OCI-LY7 (cell line): ENCODE measurements at regions not wholly inside any gene's neighbourhood (a gene's known extent, or its start where the extent isn't known, plus 50 kb on each side); places are given as distances from the start of the nearest gene placed in this dataset.

ENCODE experiments used
- BruUV-seq: library from RNA; stranded (reverse); fragments of 400-500 nt; replicated peaks from 2 replicates; lab custom pipeline; 2021; lab: Mats Ljungman, UMichigan
- CTCF ChIA-PET: fragments of 300-600 bp; sonication (Branson Sonifier 250); formaldehyde crosslinking; loops from one replicate; lab custom pipeline; 2022; ENCODE audit warnings: antibody characterized with exemption; ENCODE audit not compliant: unreplicated experiment; lab: Charles Lee
- POLR2A ChIA-PET: fragments of 300-600 bp; sonication (Branson Sonifier 250); formaldehyde crosslinking; loops from one replicate; lab custom pipeline; 2022; ENCODE audit warnings: antibody characterized with exemption; lab: Charles Lee
- DNase-seq: peaks from one replicate; pipeline ENCODE4 v3.0.0-alpha.2; 2015; ENCODE audit warnings: low spot score
- H2AFZ ChIP-seq: fragments of 200-600 bp; sonication (generic), shearing (Covaris generic); 2 replicates; pipeline ENCODE4 v1.6.1; 2014; ENCODE audit warnings: mild to moderate bottlenecking, antibody characterized with exemption, low read length, moderate library complexity
- H3K27ac ChIP-seq: fragments of 200-600 bp; sonication (generic); 2 replicates; pipeline ENCODE4 v1.5.1; 2014; ENCODE audit warnings: mixed run types, low read depth, mild to moderate bottlenecking, moderate library complexity, low read length, inconsistent platforms; ENCODE audit not compliant: poor library complexity, severe bottlenecking
- H3K36me3 ChIP-seq: fragments of 200-600 bp; sonication (generic); 2 replicates; pipeline ENCODE4 v1.6.1; 2014; ENCODE audit warnings: mild to moderate bottlenecking, antibody characterized with exemption, low read length, moderate library complexity, mixed read lengths; ENCODE audit not compliant: insufficient read depth
- H3K4me1 ChIP-seq: fragments of 200-600 bp; sonication (generic); 2 replicates; pipeline ENCODE4 v1.5.1; 2014; ENCODE audit warnings: mild to moderate bottlenecking, low read length; ENCODE audit not compliant: insufficient read depth, poor library complexity, severe bottlenecking
- H3K4me2 ChIP-seq: fragments of 200-600 bp; sonication (generic); 2 replicates; pipeline ENCODE4 v1.6.1; 2014; ENCODE audit warnings: mild to moderate bottlenecking, low read length
- H3K4me3 ChIP-seq: fragments of 200-600 bp; sonication (generic); 2 replicates; pipeline ENCODE4 v1.5.1; 2014; ENCODE audit warnings: mild to moderate bottlenecking, low read depth, low read length; ENCODE audit not compliant: poor library complexity, severe bottlenecking
- H3K79me2 ChIP-seq: fragments of 200-600 bp; sonication (generic); 2 replicates; pipeline ENCODE4 v1.6.1; 2016; ENCODE audit warnings: low read depth, mild to moderate bottlenecking, low read length, moderate library complexity, mixed read lengths; ENCODE audit not compliant: insufficient read depth
- H3K9me2 ChIP-seq: fragments of 200-600 bp; sonication (generic); 2 replicates; pipeline ENCODE4 v1.6.1; 2016; ENCODE audit warnings: mild to moderate bottlenecking, low read length, mixed read lengths; ENCODE audit not compliant: insufficient read depth
- H3K9me3 ChIP-seq: fragments of 200-600 bp; sonication (generic); 2 replicates; pipeline ENCODE4 v1.6.1; 2014; ENCODE audit warnings: mild to moderate bottlenecking, mixed run types, low read length, mixed read lengths
- H4K20me1 ChIP-seq: fragments of 200-600 bp; sonication (generic); 2 replicates; pipeline ENCODE4 v1.6.1; 2014; ENCODE audit warnings: mild to moderate bottlenecking, antibody characterized with exemption, low read length, moderate library complexity, mixed read lengths; ENCODE audit not compliant: insufficient read depth
- EZH2phosphoT487 ChIP-seq: fragments of 200-600 bp; sonication (generic); IDR thresholded peaks from 2 replicates; pipeline ENCODE4 v1.6.1; 2018; ENCODE audit warnings: low read depth, borderline replicate concordance, mild to moderate bottlenecking, mixed run types, antibody characterized with exemption, low read length, moderate library complexity, mixed read lengths
- intact Hi-C: fragments of 100-400 bp; cut with micrococcal nuclease; formaldehyde crosslinking; loops from one replicate; pipeline ENCODE4 v1.10.0; 2022; ENCODE audit not compliant: unreplicated experiment
- TF ChIP-seq, protein P1 (sequence below): fragments of 200-600 bp; sonication (generic); conservative IDR thresholded peaks from 2 replicates; pipeline ENCODE4 v1.5.1; 2014; ENCODE audit warnings: mild to moderate bottlenecking, antibody characterized with exemption, low read length, moderate library complexity, mixed read lengths

DNA sequence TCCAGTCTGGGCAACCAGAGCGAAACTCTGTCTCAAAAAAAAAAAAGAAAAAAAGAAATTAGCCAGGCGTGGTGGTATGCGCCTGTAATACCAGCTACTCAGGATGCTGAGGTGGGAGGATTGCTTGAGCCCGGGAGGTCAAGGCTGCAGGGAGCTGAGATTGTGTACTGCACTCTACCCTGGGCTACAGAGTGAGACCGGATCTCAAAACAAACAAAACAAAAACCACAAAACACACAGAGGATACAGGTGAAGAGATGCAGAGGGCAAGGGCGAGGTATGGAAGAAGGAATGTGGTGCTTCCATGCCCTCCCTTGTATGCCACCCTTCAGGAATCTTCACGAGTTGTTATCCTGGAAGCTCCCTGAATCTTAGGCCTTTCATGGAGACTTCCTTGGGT is 68.5 kb downstream of the NDUFS5 start:
- no peak for DNase-seq
- Histone ChIP-seq H3K4me1 (no peaks in the 10 kb centered on the region), H2AFZ (no peak overlapping the region), H3K36me3 (no peaks in the 10 kb centered on the region), H3K4me3 (no peak overlapping the region), H3K9me3 (no peaks in the 10 kb centered on the region), H3K9me2 (no peaks in the 10 kb centered on the region), H4K20me1 (no peaks in the 10 kb centered on the region), H3K4me2 (no peak overlapping the region), H3K27ac (no peak overlapping the region), H3K79me2 (no peaks in the 10 kb centered on the region)
- TF ChIP-seq, protein P1, sequence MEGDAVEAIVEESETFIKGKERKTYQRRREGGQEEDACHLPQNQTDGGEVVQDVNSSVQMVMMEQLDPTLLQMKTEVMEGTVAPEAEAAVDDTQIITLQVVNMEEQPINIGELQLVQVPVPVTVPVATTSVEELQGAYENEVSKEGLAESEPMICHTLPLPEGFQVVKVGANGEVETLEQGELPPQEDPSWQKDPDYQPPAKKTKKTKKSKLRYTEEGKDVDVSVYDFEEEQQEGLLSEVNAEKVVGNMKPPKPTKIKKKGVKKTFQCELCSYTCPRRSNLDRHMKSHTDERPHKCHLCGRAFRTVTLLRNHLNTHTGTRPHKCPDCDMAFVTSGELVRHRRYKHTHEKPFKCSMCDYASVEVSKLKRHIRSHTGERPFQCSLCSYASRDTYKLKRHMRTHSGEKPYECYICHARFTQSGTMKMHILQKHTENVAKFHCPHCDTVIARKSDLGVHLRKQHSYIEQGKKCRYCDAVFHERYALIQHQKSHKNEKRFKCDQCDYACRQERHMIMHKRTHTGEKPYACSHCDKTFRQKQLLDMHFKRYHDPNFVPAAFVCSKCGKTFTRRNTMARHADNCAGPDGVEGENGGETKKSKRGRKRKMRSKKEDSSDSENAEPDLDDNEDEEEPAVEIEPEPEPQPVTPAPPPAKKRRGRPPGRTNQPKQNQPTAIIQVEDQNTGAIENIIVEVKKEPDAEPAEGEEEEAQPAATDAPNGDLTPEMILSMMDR, result no peak
- no peak for TF ChIP-seq EZH2phosphoT487
- intact Hi-C loops, result loop anchor here (5.0 kb wide), 1 partner anchor 102 kb away; the partner anchor contains the start of gene AKIRIN1
- ChIA-PET POLR2A (no interaction called here), CTCF (interaction anchor here (0.7 kb wide), 1 partner anchor 199 kb away, joined by 4 read pairs; no protein-coding TSS in a partner anchor)
- no TSS peak for BruUV-seq

DNA sequence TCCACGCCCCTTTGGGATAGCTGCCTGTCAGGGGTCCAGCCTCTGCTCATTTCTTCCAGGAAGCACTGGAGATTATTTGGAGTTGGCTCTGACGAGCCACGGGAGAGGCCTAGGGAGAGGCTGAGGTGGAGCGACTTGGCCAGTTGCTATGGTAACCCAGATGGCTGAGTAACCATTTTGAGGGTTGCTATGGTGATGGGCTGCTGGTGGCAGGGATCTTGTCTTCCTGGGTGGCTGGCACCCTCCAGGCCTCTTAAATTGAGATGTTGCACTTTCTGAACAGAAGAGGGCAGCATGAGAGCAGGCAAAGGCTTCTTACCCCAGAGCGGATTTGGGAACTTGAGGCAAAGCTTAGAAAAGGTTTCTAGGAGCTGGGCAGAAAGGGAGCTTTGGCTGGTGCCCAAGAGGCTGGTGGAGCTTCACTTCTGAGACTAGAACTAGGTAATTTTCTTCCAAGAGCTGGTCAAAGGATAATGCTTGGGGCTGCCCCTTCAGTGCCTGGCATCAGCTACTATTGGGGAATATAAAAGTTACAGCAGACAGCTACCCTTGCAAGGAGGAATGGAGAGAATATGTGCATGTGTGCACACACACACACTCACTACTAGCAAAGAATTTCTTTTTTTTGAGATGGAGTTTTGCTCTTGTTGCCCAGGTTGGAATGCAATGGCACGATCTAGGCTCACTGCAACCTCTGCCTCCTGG is 72.5 kb downstream of the NDUFS5 start:
- peak; percentile 81 for DNase-seq
- Histone ChIP-seq H3K4me3 (no peak overlapping the region), H3K4me1 (peaks cover 18% of the 10 kb centered on the region), H3K36me3 (no peaks in the 10 kb centered on the region), H3K4me2 (no peak overlapping the region), H3K79me2 (no peaks in the 10 kb centered on the region), H3K27ac (no peak overlapping the region), H3K9me3 (no peaks in the 10 kb centered on the region), H3K9me2 (no peaks in the 10 kb centered on the region), H4K20me1 (no peaks in the 10 kb centered on the region), H2AFZ (no peak overlapping the region)
- CTCF ChIA-PET, result interaction anchor here (1.2 to 1.5 kb wide), 2 partner anchors 94 to 160 kb away, joined by 6 to 12 read pairs; no protein-coding TSS in a partner anchor
- intact Hi-C loops, result loop anchor here (1.0 kb wide), 1 partner anchor 93 kb away; no protein-coding TSS in a partner anchor
- POLR2A ChIA-PET, result interaction anchor here (0.6 to 1.0 kb wide), 3 partner anchors 90 to 560 kb away, joined by 3 read pairs; no protein-coding TSS in a partner anchor
- no TSS peak for BruUV-seq
- no peak for TF ChIP-seq EZH2phosphoT487
- TF ChIP-seq, protein P1, result peak; percentile 89
